Choroid plexus epithelial cell (primary cell): ENCODE measurements at regions not wholly inside any gene's neighbourhood (a gene's known extent, or its start where the extent isn't known, plus 50 kb on each side); places are given as distances from the start of the nearest gene placed in this dataset.

Experiments
- DNase-seq: peaks from one replicate; pipeline ENCODE4 v3.0.0-alpha.2; 2010; ENCODE audit warnings: low read depth
- H3K4me3 ChIP-seq: 2 replicates; pipeline ENCODE4 v1.5.1; 2011; ENCODE audit warnings: low read depth, mild to moderate bottlenecking, control low read depth, low read length, moderate library complexity
- CTCF ChIP-seq: conservative IDR thresholded peaks from 2 replicates; pipeline ENCODE4 v1.5.1; 2011; ENCODE audit warnings: low read depth, mild to moderate bottlenecking, control low read depth, inconsistent platforms, low read length, moderate library complexity

DNA sequence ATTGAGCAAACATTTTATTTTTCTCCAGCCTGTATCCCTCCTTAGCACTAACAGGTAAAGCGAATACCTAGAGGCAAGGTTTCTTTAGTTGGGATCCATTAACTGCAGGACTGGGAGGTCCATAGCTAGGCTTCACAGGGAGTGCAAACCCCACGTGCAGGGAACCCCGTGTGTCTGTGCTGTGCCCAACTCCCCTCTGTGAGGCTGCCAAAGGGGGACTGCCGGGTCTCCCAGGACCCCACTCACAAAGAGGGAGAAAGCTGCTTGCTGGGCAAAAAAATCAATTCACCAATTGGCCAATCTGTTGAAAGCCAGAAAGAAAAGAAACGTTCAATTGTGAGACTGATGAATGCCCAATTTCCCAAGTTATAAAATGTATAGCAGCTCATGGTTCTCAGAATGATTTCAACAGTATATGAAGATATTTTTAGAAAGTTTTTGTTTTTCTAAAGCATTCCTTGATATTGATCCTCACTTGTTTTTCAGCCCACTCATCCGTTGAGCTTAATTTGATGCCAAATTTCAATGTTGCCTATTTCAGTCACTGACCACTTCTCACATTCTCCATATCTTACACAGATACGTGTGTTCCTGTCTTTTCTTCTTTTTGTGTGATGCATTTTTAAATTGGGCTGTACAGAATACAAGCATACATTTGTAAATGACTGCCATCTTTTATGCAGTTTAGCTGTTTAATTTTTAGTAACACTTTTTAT lies 202.7 kb upstream of the PRSS58 start:
- no peak for TF ChIP-seq CTCF
- H3K4me3 ChIP-seq, result no peak overlapping the region
- peak; percentile 47 for DNase-seq

DNA sequence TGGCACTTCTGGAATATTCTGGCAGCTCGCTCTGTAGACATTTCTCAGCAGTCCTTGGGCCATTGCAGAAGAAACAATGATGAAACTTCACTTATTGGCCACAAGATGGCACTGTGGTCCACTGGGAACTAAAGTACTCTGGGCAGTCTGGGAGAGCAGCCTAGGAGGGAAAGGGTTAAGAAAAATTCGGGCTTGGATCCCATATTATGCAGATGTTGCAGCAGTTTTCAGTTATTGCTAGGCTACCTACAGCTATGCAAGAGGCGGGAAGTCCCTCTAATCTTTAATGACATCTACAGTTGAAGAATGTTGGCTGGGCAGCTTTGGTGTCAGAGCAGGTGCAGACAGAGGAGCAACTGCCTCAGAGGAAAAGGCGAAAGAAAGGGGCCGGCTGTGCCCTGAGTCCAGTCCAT lies 201.7 kb upstream of the PRSS58 start:
- peak; percentile 94 for DNase-seq
- no peak overlapping the region for H3K4me3 ChIP-seq
- TF ChIP-seq CTCF, result peak; percentile 83

DNA sequence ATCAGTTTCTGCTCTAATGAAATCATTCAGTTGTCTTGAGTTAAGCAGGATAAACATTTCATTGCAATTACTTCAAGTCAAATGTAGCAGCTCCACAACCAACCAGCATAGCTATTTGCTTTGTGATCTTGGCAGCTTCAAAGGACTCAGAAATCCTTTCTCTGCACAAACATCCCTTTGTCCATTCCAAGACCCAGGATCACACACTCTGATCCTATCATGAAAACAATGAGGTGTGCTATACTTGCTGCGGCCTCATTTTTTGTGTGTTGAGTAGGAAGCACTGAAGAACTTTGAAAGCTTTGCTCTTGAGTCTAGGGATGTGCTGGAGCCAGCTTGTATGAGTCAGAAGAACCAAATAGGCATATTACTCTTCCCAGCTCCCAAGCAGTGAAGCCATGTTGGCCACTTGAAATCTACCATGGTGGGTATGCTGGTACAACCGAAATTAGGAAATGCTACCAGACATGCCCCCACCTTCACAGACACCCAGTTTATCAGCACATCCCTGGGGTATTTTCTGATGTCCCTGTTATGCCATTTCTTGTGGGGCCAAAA lies 199.4 kb upstream of the PRSS58 start:
- no peak overlapping the region for H3K4me3 ChIP-seq
- DNase-seq, result no peak
- TF ChIP-seq CTCF, result no peak

DNA sequence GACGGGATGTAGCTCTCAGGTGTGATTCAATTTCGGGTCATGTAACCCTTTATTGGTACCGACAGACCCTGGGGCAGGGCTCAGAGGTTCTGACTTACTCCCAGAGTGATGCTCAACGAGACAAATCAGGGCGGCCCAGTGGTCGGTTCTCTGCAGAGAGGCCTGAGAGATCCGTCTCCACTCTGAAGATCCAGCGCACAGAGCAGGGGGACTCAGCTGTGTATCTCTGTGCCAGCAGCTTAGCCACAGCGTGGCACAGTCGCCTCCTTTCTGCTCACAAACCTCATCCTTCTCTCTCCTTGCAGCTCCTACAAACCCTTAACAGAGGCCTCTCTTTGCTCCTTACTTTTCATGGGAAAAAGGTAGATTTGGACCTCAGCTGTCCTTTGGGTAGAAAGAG lies 197.5 kb upstream of the PRSS58 start:
- no peak for TF ChIP-seq CTCF
- no peak for DNase-seq
- H3K4me3 ChIP-seq, result no peak overlapping the region

GRCh38 chr7:142454862-142455261 lies 197.0 kb upstream of the PRSS58 start:
- TF ChIP-seq CTCF, result no peak
- no peak overlapping the region for H3K4me3 ChIP-seq
- no peak for DNase-seq

GRCh38 chr7:142452791-142453190 lies 194.9 kb upstream of the PRSS58 start:
- no peak for TF ChIP-seq CTCF

DNA sequence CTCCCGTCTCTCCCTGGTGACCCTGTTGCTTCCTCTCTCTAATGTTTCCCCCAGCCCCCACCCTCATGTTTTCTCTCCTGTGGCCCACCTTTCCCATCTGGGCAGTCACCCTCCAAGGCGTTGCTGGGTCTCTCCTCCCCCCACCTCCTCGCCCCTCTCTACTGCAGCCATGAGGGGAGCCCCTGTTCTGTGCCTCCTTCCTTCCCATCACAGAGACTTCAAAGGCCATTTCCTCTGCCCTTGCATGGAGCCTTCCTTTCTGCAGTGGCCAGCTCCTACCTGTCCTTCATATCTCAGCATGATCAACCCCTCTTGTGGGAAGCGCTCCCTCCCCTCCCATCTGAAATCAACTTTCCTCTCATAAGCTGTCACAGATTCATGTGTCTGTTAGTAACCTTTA lies 194.0 kb upstream of the PRSS58 start:
- TF ChIP-seq CTCF, result no peak
- DNase-seq, result no peak
- H3K4me3 ChIP-seq, result no peak overlapping the region

More at GRCh38 chr7:142452791-142453190, 194.9 kb upstream of the PRSS58 start:
- no peak overlapping the region for H3K4me3 ChIP-seq
- no peak for DNase-seq
